ENCODE measurements at regions not wholly inside any gene's neighbourhood (a gene's known extent, or its start where the extent isn't known, plus 50 kb on each side); places are given as distances from the start of the nearest gene placed in this dataset.

- FAIRE-seq = no peak
Measured at GRCh38 chr11:106344966-106345365, 267.5 kb downstream of the AASDHPPT start.

GRCh38 chr11:106353031-106353430, 275.6 kb downstream of the AASDHPPT start:
- FAIRE-seq = no peak

GRCh38 chr11:106369224-106369623, 291.8 kb downstream of the AASDHPPT start:
- no peak for FAIRE-seq

GRCh38 chr11:106378513-106379179, 301.2 kb downstream of the AASDHPPT start:
- no peak for FAIRE-seq

GRCh38 chr11:106379265-106379664, 301.8 kb downstream of the AASDHPPT start:
- no peak for FAIRE-seq

- FAIRE-seq = no peak
Measured at GRCh38 chr11:106379712-106380111, 302.2 kb downstream of the AASDHPPT start.

GRCh38 chr11:106381895-106382294, 304.4 kb downstream of the AASDHPPT start:
- no peak for FAIRE-seq

GRCh38 chr11:106384429-106384828, 307.0 kb downstream of the AASDHPPT start:
- no peak for FAIRE-seq

- no peak for FAIRE-seq
Measured at GRCh38 chr11:106386519-106386918, 309.1 kb downstream of the AASDHPPT start.

GRCh38 chr11:106389101-106389500, 311.6 kb downstream of the AASDHPPT start:
- FAIRE-seq = no peak

- FAIRE-seq = no peak
Measured at GRCh38 chr11:106390078-106390477, 312.6 kb downstream of the AASDHPPT start.

GRCh38 chr11:106391771-106392420, 314.4 kb downstream of the AASDHPPT start:
- FAIRE-seq = no peak

- no peak for FAIRE-seq
Measured at GRCh38 chr11:106395716-106396349, 318.4 kb downstream of the AASDHPPT start.

GRCh38 chr11:106397787-106398501, 320.5 kb downstream of the AASDHPPT start:
- no peak for FAIRE-seq

- no peak for FAIRE-seq
Measured at GRCh38 chr11:106398502-106399075, 321.1 kb downstream of the AASDHPPT start.

GRCh38 chr11:106399076-106399511, 321.6 kb downstream of the AASDHPPT start:
- no peak for FAIRE-seq

- no peak for FAIRE-seq
Measured at GRCh38 chr11:106399624-106400023, 322.2 kb downstream of the AASDHPPT start.

- no peak for FAIRE-seq
Measured at GRCh38 chr11:106400949-106401570, 323.6 kb downstream of the AASDHPPT start.

GRCh38 chr11:106403751-106404150, 326.3 kb downstream of the AASDHPPT start:
- no peak for FAIRE-seq

GRCh38 chr11:106409222-106409621, 331.8 kb downstream of the AASDHPPT start:
- no peak for FAIRE-seq

- no peak for FAIRE-seq
Measured at GRCh38 chr11:106409671-106410070, 332.2 kb downstream of the AASDHPPT start.

GRCh38 chr11:106410902-106411301, 333.4 kb downstream of the AASDHPPT start:
- FAIRE-seq = no peak

- no peak for FAIRE-seq
Measured at GRCh38 chr11:106413222-106413621, 335.8 kb downstream of the AASDHPPT start.
